ENCODE measurements at regions not wholly inside any gene's neighbourhood (a gene's known extent, or its start where the extent isn't known, plus 50 kb on each side); places are given as distances from the start of the nearest gene placed in this dataset.
"Not testable (repeated sequence)": the region's sequence is repeated elsewhere in the genome, so short reads cannot be mapped to it uniquely, and the experiment has no call there.

DNA sequence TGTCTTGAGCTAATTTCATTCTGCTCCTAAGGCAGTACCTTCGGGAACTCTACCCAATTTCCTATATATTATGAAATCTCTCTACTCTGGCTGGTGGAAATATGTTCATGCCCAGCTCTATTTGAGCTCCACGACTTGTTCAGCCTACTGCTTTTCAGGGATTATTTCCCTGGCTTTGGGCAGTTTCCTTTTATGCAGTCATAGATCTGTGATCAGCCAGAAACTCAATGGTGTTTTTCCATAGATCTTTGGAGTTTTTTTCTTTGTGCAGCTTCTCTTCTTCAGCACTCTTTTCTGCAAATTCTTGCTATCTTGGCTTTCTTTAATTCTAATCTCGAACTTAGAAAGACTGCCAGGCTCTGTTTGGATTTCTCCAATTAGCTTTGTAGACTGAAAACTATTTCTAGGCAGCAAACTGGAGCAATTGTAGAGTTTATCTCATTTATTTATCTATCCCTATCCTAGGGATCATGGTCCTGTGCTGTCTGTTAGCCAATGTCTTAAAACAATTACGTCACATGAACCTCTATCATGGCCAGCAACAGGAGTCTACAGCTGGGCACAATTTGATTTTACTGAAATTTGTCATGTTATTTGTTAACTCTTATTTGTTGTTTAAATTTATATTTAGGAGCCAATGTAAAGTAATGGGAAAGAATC is 328.4 kb downstream of the BCKDHB start:
- no peak for DNase-seq (ENCODE audit: low read depth)
- H3K27me3 ChIP-seq (ENCODE audit: control insufficient read depth, insufficient read depth, low read length) = no peaks in the 10 kb centered on the region
- H3K4me3 ChIP-seq (ENCODE audit: low read depth, low read length) = no peak overlapping the region
- TF ChIP-seq, protein P1, sequence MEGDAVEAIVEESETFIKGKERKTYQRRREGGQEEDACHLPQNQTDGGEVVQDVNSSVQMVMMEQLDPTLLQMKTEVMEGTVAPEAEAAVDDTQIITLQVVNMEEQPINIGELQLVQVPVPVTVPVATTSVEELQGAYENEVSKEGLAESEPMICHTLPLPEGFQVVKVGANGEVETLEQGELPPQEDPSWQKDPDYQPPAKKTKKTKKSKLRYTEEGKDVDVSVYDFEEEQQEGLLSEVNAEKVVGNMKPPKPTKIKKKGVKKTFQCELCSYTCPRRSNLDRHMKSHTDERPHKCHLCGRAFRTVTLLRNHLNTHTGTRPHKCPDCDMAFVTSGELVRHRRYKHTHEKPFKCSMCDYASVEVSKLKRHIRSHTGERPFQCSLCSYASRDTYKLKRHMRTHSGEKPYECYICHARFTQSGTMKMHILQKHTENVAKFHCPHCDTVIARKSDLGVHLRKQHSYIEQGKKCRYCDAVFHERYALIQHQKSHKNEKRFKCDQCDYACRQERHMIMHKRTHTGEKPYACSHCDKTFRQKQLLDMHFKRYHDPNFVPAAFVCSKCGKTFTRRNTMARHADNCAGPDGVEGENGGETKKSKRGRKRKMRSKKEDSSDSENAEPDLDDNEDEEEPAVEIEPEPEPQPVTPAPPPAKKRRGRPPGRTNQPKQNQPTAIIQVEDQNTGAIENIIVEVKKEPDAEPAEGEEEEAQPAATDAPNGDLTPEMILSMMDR (IDR thresholded peaks at IDR 0.05; ENCODE audit: insufficient read depth, low read length, poor library complexity, severe bottlenecking) = no peak
- H3K36me3 ChIP-seq (ENCODE audit: control insufficient read depth, insufficient read depth, low read length) = no peaks in the 10 kb centered on the region

DNA sequence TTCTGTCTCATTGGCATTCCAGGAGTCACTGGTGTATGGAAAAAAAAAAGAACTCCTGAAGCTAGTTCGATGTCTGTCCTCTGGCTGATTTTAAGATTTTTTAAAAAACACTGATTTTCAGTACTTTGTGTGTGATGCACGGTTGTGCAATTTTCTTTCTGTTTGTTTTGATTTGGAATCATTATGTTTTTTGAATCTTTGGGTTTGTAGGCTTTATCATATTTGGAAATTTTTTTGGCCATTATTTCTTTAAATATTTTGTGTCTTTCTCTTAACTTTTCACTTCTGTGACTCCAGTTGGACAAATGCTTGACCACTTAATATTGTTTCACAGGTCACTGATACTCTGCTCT is 327.2 kb downstream of the BCKDHB start:
- TF ChIP-seq, protein P1 (IDR thresholded peaks at IDR 0.05; ENCODE audit: insufficient read depth, low read length, poor library complexity, severe bottlenecking) = no peak
- Histone ChIP-seq H3K27me3 (ENCODE audit: control insufficient read depth, insufficient read depth, low read length) (no peaks in the 10 kb centered on the region), H3K36me3 (ENCODE audit: control insufficient read depth, insufficient read depth, low read length) (no peaks in the 10 kb centered on the region), H3K4me3 (ENCODE audit: low read depth, low read length) (no peak overlapping the region)
- no peak for DNase-seq (ENCODE audit: low read depth)

DNA sequence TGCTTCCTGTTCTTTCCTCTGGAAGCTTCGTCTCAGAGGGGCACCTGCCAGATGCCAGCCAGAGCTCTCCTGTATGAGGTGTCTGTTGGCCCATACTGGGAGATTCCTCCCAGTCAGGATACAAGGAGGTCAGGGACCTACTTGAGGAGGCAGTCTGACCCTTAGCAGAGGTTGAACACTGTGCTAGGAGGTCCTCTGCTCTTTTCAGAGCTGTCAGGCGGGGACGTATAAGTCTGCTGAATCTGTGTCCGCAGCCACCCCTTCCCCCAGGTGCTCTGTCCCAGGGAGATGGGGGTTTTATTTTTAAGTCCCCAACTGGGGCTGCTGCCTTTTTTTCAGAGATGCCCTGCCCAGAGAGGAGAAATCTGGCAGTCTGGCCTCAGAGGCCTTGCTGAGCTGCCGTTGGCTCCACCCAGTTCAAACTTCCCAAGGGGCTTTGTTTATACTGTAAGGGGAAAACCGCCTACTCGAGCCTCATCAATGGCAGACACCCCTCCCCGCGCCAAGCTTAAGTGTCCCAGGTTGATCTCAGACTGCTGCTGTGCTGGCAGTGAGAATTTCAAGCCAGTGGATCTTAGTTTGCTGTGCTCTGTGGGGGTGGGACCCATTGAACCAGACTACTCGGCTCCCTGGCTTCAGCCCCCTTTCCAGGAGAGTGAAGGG is 326.7 kb downstream of the BCKDHB start:
- DNase-seq (ENCODE audit: low read depth) = no peak
- TF ChIP-seq, protein P1 (IDR thresholded peaks at IDR 0.05; ENCODE audit: insufficient read depth, low read length, poor library complexity, severe bottlenecking) = no peak
- no peaks in the 10 kb centered on the region for H3K36me3 ChIP-seq (ENCODE audit: control insufficient read depth, insufficient read depth, low read length)
- no peak overlapping the region for H3K4me3 ChIP-seq (ENCODE audit: low read depth, low read length)
- H3K27me3 ChIP-seq (ENCODE audit: control insufficient read depth, insufficient read depth, low read length) = no peaks in the 10 kb centered on the region

DNA sequence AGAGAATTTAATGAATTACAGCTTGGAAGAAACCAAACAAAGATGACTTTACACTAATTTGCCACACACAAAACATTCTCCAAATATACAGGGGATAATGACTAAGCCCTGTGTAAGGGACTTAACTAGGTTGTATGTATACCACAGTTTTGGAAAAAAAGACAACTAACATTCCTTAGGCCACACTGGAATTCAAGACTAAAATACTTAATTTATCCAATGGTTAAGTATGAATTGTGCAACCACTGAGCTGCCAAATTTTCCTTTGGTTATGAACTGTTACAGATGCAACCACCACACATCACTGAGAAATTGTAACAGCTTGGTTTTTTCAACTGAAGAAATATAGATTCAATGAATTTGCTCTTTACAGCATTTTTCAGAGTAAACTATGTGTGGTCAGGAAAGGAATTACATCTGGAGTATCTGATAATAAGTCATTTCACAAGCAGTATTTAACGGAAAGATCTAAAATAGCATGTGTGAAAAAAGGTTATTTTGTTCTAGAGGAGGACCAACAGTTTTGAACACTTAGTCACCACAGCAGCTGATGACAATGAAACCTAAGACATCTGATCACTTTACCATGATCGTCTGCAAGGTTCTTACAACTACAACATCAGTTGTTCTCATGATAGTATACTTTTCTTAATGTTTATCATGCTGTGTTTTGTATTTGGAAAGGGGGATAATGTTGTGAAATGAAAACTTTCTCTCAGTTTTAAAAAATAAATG is 318.8 kb downstream of the BCKDHB start:
- TF ChIP-seq, protein P1 (IDR thresholded peaks at IDR 0.05; ENCODE audit: insufficient read depth, low read length, poor library complexity, severe bottlenecking) = no peak
- Histone ChIP-seq H3K4me3 (ENCODE audit: low read depth, low read length) (no peak overlapping the region), H3K36me3 (ENCODE audit: control insufficient read depth, insufficient read depth, low read length) (no peaks in the 10 kb centered on the region), H3K27me3 (ENCODE audit: control insufficient read depth, insufficient read depth, low read length) (no peaks in the 10 kb centered on the region)
- DNase-seq (ENCODE audit: low read depth) = no peak

DNA sequence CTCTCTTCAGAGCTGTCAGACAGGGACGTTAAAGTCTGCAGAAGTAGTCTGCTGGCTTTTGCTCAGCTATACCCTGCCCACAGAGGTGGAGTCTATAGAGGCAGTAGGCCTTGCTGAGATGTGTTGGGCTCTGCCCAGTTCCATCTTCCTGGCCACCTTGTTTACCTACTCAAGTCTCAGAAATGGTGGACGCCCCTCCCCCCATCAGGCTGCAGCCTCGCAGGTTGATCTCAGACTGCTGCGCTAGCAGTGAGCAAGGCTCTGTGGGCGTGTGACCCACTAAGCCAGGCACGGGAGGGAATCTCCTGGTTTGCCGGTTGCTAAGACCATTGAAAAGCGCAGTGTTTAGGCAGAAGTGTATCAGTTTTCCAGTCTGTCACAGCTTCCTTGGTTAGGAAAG is 305.0 kb downstream of the BCKDHB start:
- H3K36me3 ChIP-seq (ENCODE audit: control insufficient read depth, insufficient read depth, low read length) = no peaks in the 10 kb centered on the region
- DNase-seq (ENCODE audit: low read depth) = no peak
- no peak overlapping the region for H3K4me3 ChIP-seq (ENCODE audit: low read depth, low read length)
- TF ChIP-seq, protein P1 (IDR thresholded peaks at IDR 0.05; ENCODE audit: insufficient read depth, low read length, poor library complexity, severe bottlenecking) = no peak
- no peaks in the 10 kb centered on the region for H3K27me3 ChIP-seq (ENCODE audit: control insufficient read depth, insufficient read depth, low read length)

DNA sequence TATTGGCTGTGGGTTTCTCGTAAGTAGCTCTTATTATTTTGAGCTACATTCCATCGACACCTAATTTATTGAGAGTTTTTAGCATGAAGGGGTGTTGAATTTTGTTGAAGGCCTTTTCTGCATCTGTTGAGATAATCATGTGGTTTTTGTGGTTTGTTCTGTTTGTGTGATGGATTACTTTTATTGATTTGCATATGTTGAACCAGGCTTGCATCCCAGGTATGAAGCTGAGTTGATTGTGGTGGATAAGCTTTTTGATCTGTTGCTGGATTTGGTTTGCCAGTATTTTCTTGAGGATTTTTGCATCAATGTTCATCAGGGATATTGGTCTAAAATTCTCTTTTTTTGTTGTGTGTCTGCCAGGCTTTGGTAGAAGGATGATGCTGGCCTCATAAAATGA is 301.5 kb downstream of the BCKDHB start:
- H3K27me3 ChIP-seq (ENCODE audit: control insufficient read depth, insufficient read depth, low read length); DNase-seq (ENCODE audit: low read depth); H3K36me3 ChIP-seq (ENCODE audit: control insufficient read depth, insufficient read depth, low read length); H3K4me3 ChIP-seq (ENCODE audit: low read depth, low read length): not testable (repeated sequence)
